ENCODE measurements at regions not wholly inside any gene's neighbourhood (a gene's known extent, or its start where the extent isn't known, plus 50 kb on each side); places are given as distances from the start of the nearest gene placed in this dataset.

DNA sequence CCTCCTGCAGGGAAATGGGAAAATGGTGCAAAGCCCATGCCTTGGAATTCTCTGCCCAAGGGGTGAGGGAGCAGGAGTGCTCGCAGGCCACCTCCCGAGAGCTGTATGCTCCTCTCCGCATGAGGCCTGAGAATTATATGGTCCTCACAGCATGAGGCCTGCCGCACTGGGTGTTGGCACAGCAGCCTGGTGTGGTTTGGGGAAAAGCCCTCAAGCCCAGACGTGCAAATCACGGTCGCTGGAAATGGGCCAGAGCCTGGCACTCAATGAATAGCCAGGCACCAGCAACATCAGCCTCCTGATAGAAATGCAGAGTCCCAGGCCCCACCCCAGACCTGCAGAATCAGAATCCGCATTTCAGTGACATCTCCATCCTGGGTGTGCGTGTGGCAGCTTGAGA, 156.4 kb upstream of the FOXF1 start:
- DNase-seq (ENCODE audit: low spot score): no peak

DNA sequence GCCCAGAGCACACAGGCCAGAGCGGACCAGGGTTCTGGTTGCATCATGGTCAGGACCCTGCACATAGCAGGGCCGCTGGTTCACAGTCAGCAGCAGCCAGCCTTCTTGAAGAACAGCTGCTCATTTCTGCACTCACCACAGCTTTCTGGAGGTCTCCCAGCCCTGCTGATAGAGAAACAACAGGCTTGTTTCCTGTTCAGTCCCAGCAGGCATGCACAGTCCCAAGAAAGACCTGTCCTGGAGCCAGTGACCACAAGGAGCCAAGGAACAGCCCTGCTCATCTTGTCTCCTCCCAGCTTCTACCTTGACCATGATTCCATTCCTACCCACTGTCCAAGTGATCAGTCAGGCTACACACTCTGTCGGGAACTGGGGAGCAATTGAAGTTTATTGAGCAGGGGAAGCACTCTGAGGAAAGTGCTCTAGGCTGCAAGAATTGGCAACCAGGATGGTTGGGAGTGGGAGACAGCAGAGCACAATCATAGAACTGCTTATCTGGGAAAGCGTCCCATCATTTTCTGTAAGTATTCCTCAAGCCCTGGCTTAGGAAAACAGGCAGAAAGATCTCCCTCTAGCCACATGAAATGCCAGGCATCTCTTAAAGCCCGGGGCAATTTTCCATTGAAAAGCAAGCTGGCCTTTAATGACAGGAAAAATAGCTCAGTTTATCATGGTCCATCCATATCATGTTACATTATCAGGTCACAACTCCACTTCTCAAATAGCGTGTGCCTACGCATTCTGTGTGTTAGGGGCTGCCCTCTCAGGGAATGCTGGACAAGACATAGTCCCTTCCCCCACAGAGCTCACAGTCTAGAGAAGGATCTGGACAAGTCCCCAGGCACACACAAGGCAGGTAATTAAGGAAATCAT, 155.4 kb upstream of the FOXF1 start:
- no peak for DNase-seq (ENCODE audit: low spot score)

DNA sequence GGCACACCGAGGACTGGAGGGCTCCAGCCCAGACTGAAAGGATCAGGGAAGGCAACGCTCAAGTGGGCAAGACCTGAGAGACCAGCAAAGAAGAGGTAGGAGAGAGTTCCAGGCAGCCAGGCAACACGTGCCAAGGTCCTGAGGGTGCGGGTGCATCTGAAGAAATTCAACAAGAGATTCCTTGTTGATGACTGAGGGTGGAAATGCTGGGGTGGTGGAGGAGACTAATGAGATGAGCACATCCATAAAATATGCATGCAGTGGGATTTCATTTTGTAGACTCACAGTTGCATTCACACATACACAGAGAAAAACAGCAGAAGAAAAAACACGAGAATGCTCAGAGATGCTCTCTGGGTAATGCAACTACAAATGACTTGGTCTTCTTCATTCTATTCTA, 154.8 kb upstream of the FOXF1 start:
- no peak for DNase-seq (ENCODE audit: low spot score)

DNA sequence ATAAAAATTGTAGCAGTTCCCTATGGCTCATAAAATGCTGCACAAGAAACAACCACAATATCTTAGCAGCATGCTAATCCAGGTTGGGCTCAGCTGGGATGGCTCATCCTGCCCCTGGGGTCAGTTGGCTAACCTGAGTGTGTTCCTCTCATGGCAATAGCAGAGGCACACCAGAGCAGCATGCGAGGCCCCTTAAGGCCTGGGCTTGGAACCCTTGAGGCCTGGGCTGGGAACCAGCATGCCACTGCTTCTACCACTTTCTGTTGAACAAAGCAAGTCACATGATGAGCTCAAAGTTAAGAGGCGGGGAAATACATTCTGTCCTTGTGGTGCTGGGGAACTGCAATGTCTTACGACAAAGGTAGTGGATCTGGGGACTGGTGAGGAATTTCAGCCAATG, 154.4 kb upstream of the FOXF1 start:
- DNase-seq (ENCODE audit: low spot score): no peak

DNA sequence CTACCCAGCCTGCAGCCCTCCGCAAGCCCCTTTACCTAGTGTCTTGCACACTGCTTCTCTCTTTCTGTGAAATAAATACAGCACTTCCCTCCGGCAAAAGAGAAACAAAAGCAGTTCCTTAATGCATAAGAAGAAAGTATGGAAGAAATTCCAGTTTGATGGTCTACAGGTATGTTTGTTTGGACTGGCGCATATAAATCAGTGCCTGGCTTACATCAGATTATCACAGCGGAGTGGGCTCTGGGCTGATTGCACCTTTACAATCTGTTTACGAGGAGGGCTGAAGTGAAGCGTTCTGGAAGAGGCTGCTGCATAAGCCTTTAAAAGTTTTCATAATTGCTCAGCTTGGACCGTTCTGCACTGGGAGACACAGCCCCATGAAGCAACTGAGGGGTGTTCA, 153.5 kb upstream of the FOXF1 start:
- no peak for DNase-seq (ENCODE audit: low spot score)

DNA sequence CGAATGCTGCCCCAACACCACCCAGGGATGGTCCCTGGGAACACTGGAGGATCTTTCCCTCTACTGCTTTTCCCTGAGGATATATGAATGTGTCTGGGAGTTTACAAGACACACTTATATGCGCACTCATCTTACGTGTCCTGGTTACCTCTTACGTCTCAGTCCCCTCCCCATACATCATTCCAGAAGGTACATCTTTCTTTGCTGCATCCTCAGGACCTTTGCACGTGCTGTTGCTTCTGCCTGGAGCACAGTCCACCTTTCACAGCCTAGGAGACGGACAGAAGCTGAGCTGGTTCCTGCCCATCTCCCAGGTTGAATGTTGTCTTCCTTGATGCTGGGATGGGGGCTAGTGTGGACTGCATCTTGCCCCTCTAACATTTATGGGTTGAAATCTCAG, 153.0 kb upstream of the FOXF1 start:
- DNase-seq (ENCODE audit: low spot score): no peak

DNA sequence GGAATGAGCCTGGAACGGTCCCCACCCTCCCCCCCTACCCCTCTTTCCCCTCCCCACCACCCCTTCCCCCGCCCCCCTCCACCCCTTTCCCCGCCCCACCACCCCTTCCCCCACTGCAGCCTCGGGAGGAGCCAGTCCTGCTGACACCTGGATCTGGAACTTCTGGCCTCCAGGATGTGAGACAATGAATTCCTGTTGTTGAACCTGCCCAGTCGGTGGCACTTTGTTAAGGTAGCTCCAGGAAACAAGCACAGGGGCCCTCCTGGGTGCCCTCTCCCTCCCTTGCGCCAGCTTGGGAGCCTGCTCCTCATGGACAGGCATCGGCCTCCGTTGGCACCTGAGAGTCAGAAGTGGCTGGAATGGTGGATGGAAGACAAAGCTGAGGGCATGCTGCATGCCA, 152.4 kb upstream of the FOXF1 start:
- no peak for DNase-seq (ENCODE audit: low spot score)

DNA sequence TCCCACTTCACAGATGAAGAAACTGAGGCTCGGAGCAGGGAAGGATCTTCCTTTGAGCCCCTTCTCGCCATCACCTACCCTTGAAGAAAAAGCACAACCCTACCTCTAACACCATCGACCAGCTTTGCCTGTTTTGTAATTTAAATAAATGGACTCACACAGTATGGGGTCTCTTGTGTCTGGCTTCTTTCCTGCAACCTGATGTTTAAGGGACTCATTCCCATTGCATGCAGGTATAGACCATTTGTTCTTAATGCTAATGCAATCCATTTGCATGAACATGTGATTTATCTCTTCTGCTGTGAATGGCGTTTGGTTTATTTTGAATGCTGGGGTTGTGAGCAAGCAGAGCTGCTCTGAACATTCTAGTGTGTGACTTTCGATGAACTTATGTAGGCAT, 150.8 kb upstream of the FOXF1 start:
- no peak for DNase-seq (ENCODE audit: low spot score)

DNA sequence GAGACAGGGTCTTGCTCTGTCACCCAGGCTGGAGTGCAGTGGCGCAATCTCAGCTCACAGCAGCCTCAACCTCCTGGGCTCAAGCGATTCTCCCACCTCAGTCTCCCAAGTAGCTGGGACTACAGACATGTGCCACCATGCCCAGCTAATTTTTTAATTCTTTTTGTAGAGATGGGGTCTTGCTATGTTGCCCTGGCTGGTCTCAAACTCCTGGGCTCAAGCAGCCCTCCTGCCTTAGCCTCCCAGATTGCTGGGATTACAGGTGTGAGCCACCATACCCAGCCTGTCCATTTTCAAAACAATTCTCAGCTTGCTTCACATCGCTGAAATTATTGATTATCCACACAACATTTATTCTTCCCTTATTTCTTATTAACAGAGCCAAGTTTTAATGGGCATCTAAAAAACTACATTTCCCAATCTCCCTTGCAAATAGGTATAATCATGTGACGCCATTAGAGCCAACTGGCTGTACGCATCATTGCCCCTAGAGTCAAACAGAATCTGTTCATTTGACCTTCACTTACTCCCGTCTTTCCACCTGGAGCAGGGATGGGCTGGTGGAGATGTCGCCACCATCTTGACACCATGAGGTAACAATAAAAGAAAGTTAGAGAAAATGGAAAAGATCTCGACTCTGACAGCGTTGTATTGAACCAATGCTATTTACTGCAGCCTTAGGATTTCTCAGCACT, 148.0 kb upstream of the FOXF1 start:
- no peak for DNase-seq (ENCODE audit: low spot score)

DNA sequence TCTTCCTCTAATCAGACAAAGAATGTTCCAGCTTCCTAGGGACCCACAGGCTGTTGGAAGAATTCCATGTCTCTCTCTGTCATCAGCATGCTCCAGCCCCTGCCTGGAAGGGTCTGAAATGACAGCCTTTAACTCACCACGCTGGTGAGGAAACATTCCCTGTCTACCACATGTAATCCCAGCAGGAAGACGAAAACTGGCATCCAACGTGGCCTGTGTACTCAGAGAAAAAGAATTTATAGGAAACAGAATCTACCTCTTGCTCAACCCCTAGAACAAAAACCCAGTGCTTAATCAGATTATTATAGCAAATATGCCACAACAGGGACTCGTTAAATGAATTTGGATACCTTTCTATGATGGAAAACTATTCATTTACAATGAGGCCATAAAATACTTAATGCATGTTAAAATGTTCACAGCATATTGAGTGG, 147.3 kb upstream of the FOXF1 start:
- no peak for DNase-seq (ENCODE audit: low spot score)

DNA sequence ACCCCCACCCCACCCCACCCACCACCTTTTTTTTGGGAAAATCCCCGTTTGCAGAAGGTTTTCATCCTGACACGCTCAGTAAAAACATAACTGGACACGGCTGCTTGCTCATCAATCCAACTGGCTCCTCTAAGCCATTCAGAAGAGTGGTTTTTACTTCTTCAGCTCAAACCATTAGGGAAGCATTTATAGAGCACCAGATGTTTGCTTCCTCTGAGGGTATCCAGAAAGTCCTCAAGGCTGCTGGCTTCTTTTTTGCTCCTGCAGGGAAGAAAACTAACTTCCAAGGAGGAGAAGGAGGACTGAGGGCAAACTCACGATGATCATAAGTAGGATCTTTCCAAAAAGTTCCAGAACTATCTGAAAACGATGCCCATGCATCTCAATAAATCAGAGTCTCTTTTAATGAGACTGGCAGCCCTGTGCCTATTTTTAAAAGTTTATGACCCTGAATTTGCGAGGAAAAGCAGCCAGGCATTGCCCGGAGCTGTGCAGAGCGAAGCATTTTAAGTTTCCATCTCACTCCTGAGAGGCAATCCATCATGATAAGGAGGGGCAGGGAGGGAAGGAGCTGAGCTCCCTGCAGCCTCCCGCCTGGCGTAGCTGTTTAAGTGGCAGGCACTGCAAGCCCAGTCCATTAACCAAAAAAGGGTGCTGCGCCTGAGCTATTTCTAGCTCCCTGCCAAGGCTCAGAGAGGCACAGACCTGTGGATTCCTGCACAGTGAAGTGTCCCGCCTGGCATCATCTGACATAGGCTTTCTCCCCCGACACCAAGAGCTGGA, 146.3 kb upstream of the FOXF1 start:
- no peak for DNase-seq (ENCODE audit: low spot score)

DNA sequence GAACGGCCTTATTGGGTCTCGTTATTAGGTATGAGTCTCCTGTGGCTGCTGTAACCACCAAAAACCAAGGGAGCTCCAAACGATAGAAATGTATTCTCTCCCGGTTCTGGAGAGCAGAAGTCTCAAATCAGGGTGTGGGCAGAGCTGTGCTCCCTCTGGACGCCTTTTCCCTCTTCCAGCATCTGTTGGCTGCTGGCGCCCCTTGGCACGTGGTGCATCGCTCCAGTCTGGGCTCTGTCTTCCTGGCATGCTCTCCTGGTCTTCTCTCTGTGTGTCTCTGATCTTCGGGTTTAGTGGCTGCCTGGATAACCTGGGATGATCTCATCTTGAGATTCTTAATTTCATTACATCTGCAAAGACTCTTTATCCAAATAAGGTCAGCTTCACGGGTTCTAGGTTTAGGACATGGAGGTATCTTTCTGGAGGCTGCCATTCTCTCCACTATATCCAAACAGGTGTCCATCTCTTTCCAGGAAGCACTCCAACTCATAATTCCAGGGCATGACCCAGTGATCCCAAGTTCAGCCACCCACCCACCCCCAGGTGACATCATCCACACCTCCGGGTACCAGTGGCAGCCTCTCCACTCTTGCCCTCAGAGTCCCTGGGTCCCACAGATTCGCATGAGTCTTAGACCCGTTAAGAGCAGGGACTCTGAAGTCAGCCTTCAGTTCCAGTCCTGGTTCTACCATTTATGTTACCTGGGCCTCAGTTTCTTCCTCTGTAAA, 145.5 kb upstream of the FOXF1 start:
- no peak for DNase-seq (ENCODE audit: low spot score)

DNA sequence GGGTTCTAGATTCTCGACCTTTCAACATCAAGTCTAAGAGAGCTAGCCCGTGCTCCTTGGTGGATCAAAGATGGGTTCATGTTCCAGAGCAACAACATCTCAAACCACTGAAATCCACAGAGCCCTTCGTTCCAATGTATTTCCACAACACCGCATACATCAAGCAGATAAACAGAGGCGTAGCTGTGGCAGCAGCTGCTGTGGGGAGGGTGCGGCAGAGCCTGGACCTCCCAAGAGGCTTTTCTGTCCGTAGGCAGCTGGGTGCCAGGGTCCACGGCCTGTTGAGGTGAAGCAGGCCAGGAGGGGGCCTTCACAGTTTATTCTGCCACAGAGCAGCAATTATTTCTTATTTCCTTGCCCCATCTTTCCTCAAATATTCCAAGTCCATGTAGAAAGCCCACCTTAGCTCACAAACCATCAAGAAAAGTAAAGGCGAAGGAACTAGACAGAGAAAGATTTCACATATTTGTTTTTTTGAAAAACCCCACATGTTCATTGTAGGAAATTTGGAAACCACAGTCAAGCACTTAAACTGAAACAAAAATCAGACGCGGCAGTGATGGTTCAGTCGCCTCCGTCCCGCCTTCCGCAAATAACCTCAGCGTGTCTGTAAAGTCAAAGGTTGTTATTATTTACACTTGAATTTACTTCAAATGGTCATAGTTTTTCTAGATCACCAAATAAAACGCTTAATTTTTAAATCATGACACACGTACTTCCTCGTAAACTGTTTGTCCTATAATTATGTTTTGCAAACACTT, 144.6 kb upstream of the FOXF1 start:
- no peak for DNase-seq (ENCODE audit: low spot score)

DNA sequence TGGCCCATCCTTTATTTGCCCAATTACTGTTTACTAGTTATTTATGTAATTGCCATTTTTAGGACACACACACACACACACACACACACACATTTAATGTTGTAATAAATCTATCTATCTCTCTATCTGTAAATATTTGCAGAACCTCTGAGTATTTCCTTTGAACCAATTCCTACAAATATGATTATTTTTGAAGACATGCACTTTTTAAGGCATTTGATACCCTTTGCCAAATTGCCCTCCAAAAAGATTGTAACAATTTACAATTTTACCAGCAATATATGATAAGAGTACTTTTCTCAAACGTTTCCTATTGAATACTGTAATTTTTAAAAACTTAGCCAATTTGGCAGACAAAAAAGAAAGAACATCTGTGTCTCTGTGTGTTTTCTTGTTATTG, 143.8 kb upstream of the FOXF1 start:
- DNase-seq (ENCODE audit: low spot score): no peak

DNA sequence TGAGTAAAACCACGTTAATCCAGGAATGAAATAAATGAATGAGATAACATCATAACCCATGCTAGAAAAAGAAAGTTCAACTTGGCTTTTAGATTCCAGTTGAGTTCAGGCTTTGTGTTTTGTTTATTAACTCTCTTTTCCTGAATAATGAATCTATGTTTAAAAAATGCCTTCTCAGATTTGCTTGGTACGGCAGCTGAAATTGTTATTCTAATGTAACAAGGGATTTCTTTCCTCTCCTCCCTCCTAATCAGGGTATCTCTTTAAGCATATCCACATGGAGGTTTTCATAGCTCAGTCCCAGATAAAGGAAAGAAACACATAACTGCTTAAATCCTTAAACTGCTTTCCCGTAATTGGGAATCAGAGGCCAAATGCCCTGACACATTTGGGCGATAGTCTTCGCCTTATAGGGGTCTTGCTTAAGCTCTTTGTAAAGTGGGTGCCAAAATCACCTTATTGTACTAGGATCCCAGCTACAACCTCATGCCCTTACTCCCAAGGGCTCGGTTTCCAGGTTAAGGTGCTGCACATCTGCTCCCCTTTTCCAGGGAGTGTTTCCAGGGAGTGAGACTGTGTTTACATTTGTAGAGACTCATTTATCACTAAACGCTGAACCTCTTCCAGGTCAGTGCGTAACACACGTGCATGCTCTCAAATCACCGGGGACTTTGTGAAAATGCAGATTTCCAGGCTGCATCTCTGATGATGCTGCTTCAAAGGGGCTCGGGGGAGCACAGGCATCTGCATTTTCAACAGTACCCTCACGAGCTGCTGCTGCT, 142.8 kb upstream of the FOXF1 start:
- no peak for DNase-seq (ENCODE audit: low spot score)

DNA sequence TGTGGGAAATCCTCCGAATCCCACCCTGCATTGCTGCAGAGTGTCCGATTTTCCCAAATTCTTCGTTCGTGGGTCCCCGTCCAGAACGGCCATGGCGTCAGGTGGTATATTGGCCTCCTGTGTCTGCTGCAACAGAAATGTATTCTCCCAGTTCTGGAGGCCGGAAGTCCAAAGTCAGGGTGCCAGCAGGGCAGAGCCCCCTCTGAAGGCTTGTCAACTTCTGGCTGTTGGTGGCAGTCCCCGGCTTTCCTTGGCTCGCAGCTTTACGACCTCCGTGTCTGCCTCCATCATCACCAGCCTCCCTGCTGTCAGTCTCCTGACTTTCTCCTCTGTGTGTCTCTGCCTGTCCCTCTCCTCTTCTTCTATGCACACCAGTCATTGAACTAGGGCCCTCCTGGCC, 142.1 kb upstream of the FOXF1 start:
- no peak for DNase-seq (ENCODE audit: low spot score)

DNA sequence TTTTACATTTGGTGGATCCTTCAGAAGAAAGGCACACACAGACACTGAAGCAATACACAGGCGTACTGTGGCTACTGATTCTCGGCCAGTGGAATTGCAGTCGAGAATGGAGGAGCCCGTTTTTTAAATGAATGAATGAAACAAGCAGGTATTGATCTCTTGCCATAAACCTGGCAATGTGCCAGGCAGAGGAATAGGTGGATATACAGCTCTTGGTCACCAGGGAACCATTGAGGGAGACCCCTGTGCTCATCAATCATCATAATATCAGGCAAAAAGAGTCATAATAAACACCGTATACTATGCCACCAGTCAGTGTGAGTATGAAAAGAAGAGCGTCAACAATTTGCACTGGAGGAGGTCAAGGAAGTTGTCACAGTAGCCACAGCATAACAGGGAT, 140.3 kb upstream of the FOXF1 start:
- no peak for DNase-seq (ENCODE audit: low spot score)

DNA sequence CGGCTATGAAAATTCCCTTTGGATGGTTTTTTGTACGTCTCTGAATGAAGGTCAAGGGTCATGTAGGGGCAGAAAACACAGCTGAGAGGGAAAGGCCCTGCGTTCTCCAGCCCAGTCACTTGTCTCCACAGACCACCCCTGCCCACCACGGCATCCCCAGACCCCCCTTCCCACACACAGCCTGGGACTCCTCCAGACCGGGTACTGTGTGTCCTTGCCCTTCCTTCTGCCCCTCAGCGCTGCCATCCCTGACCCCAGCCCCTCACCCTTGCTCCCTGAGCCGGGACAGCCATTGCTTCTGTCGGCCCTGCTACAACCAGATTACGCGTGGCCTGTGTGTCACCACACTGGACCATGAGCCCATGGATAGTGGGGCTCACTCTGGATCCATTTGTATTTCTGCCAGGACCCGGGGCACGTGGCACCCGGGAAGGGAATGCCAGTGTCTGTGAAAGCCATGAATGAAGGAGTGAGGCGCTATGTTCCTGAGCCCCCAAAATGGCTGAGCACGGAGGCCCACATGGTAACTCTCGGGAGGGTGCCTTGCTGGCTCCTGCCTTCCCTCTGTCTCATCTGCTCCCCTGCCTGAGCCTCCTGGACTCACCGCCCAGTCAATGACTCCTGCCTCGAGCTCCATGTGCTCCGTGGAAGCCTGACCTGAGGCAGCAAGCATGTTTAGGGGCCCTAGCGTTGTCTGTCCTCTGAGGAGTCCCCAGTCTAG, 139.1 kb upstream of the FOXF1 start:
- DNase-seq (ENCODE audit: low spot score): peak; percentile 81

DNA sequence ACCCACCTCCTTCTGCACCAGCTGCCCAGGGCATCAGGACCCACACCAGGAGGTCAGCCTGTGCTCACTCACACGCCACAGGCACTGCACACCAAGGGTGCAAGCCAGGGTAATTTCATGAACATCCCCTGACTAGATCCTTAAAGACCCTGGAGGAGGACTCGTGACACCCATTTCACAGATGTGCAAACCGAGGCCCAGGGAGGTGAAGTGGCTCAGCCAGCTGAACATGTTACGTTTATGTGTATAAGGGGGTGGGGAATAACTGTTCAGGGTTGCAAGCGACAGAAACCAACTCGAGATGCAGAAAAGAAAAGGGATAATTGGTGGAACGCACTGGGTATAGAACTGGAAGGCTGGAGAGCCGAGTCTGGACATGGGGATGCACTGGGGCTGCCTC, 138.1 kb upstream of the FOXF1 start:
- no peak for DNase-seq (ENCODE audit: low spot score)
